Peyer's patch (tissue), 4 donors: ENCODE measurements at regions not wholly inside any gene's neighbourhood (a gene's known extent, or its start where the extent isn't known, plus 50 kb on each side); places are given as distances from the start of the nearest gene placed in this dataset.
"Not testable (repeated sequence)": the region's sequence is repeated elsewhere in the genome, so short reads cannot be mapped to it uniquely, and the experiment has no call there.

Experiments used
- DNase-seq, 3 donors: peaks; one replicate each; pipeline ENCODE4 v3.0.0-alpha.2; 2017 to 2019
- H3K27ac ChIP-seq, 4 donors: fragments of 200-600 bp; sonication (generic); one replicate each; pipeline ENCODE4 v1.5.1; 2016 to 2019
- H3K27me3 ChIP-seq, 2 donors: fragments of 200-600 bp; sonication (generic); one replicate each; pipeline ENCODE4 v1.5.1; 2019
- H3K36me3 ChIP-seq, 3 donors: fragments of 200-600 bp; sonication (generic); one replicate each; pipeline ENCODE4 v1.5.1; 2016 to 2019
- H3K4me1 ChIP-seq, 4 donors: fragments of 200-600 bp; sonication (generic); one replicate each; pipeline ENCODE4 v1.5.1; 2016 to 2019
- H3K4me3 ChIP-seq, 4 donors: fragments of 200-600 bp; sonication (generic); 1 replicate in 3 of 4; 2 replicates in 1 of 4; pipeline ENCODE4 v1.5.1; 2016 to 2019; ENCODE audit warnings: mild to moderate bottlenecking in 1 of 4
- H3K9me3 ChIP-seq, 4 donors: fragments of 200-600 bp; sonication (generic); one replicate each; pipeline ENCODE4 v1.5.1; 2016 to 2019; ENCODE audit warnings: mild to moderate bottlenecking in 1 of 4
- CTCF ChIP-seq, 6 experiments: fragments of 450-650 bp in 4 of 6; fragments of 200-600 bp in 2 of 6; sonication (generic) in 1 of 6; IDR thresholded peaks; one replicate each; pipeline ENCODE4 v1.5.1; 2017 to 2019; ENCODE audit warnings: antibody characterized with exemption in 6 of 6, mild to moderate bottlenecking in 3 of 6, moderate library complexity in 1 of 6
- POLR2A ChIP-seq, 2 donors: fragments of 450-650 bp; IDR thresholded peaks; one replicate each; pipeline ENCODE4 v1.5.1; 2017; ENCODE audit warnings: antibody characterized with exemption in 2 of 2, mild to moderate bottlenecking in 2 of 2, moderate library complexity in 2 of 2

GRCh38 chrX:94914235-94914634 lies 1240.2 kb downstream of the FAM133A start:
- Histone ChIP-seq H3K9me3 (no peaks in the 10 kb centered on the region), H3K27me3 (no peaks in the 10 kb centered on the region), H3K27ac (no peak overlapping the region), H3K4me3 (no peak overlapping the region), H3K36me3 (no peaks in the 10 kb centered on the region), H3K4me1 (no peaks in the 10 kb centered on the region)
- no peak for DNase-seq
- TF ChIP-seq CTCF (IDR thresholded peaks at IDR 0.05): no peak

DNA sequence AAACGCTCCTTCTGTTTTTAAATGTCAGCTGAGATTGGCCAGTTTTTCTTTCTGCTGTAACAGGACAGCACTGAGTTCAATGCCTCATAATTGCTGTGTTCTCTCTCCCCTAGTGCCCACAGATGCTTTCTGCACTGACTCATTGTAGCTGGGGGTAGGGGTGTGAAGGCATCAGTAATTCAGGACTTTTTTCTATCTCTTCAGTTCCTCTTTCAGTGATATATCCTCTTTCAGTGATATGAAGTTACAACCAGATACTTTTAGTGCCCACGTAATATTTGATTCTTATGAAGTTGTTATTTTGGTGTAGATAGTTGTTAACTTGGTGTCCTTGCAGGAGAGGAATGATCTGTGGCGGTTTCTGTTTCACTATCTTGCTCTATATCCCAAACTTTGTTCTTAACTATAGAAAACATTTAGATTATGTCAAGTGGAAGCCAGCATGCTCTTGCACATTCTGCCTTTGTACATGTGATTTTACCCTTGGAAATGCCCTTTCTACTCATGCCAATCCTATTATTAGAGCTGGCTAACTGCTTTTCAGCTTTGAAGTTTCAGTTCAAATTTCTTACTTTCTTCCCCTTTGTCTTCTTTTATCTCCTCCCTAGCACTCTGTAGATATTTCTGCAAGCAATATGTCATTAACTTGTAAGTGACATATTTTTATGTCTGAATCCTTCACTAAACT lies 1258.4 kb downstream of the FAM133A start:
- H3K4me1 ChIP-seq: no peaks in the 10 kb centered on the region
- no peak overlapping the region for H3K27ac ChIP-seq
- DNase-seq: no peak
- H3K9me3 ChIP-seq: no peaks in the 10 kb centered on the region
- no peaks in the 10 kb centered on the region for H3K27me3 ChIP-seq
- H3K4me3 ChIP-seq: no peak overlapping the region
- no peaks in the 10 kb centered on the region for H3K36me3 ChIP-seq
- no peak for TF ChIP-seq CTCF (IDR thresholded peaks at IDR 0.05)
- no peak for TF ChIP-seq POLR2A (IDR thresholded peaks at IDR 0.05)

DNA sequence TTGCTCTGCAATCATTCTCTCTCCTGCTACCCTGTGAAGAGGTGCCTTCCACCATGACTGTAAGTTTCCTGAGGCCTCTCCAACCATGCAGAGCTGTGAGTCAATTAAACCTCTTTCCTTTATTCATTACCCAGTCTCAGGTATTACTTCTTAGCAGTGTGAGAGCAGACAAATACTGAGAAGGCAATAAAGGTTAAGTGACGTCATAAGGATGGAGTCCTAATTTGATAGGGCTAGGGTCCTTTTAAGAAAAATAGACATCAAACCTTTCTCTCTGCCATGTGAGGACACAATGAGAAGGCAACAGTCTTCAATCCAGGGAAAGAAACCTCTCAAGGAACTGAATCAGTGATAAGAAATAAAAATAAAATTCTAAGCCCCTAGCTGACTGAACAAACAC lies 1262.7 kb downstream of the FAM133A start:
- no peak for TF ChIP-seq CTCF (IDR thresholded peaks at IDR 0.05)
- TF ChIP-seq POLR2A (IDR thresholded peaks at IDR 0.05): no peak
- no peak overlapping the region for H3K4me3 ChIP-seq
- no peaks in the 10 kb centered on the region for H3K36me3 ChIP-seq
- no peaks in the 10 kb centered on the region for H3K4me1 ChIP-seq
- H3K27me3 ChIP-seq: no peaks in the 10 kb centered on the region
- no peaks in the 10 kb centered on the region for H3K9me3 ChIP-seq
- no peak overlapping the region for H3K27ac ChIP-seq
- no peak for DNase-seq

DNA sequence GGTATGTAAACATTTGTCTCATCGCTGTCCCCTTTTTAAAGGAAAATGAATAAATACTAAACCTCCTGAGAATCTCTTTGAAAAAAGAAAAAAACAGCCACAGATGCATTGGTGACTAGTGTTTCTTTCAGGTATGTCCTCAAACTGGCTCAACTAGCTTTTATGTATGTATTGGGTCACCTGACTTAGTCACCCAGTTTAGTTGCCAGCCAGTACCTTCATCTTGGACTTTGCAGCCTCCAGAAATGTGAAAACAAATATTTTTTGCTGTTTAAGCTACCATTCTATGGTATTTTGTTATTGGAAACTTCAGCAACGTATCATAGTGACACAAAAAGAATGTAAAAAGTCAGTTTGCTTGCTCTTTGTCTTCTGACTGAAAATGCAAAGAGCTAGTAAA lies 1263.5 kb downstream of the FAM133A start:
- DNase-seq: no peak
- TF ChIP-seq CTCF (IDR thresholded peaks at IDR 0.05) (no peak), POLR2A (IDR thresholded peaks at IDR 0.05) (no peak)
- no peak overlapping the region for H3K27ac ChIP-seq
- no peaks in the 10 kb centered on the region for H3K27me3 ChIP-seq
- H3K4me1 ChIP-seq: no peaks in the 10 kb centered on the region
- no peaks in the 10 kb centered on the region for H3K36me3 ChIP-seq
- H3K4me3 ChIP-seq: no peak overlapping the region
- H3K9me3 ChIP-seq: no peaks in the 10 kb centered on the region

- Histone ChIP-seq H3K27me3 (no peaks in the 10 kb centered on the region), H3K4me3 (no peak overlapping the region), H3K36me3 (no peaks in the 10 kb centered on the region), H3K4me1 (no peaks in the 10 kb centered on the region), H3K9me3 (no peaks in the 10 kb centered on the region), H3K27ac (no peak overlapping the region)
- DNase-seq: no peak
- TF ChIP-seq CTCF (IDR thresholded peaks at IDR 0.05) (no peak), POLR2A (IDR thresholded peaks at IDR 0.05) (no peak)
These were observed 1268.6 kb downstream of the FAM133A start for GRCh38 chrX:94942603-94943002.

GRCh38 chrX:94946137-94946536 lies 1272.1 kb downstream of the FAM133A start:
- H3K4me1 ChIP-seq, H3K36me3 ChIP-seq, H3K27ac ChIP-seq, H3K27me3 ChIP-seq, H3K4me3 ChIP-seq, DNase-seq, H3K9me3 ChIP-seq: not testable (repeated sequence)
